Calu3 (cell line): ENCODE measurements at regions not wholly inside any gene's neighbourhood (a gene's known extent, or its start where the extent isn't known, plus 50 kb on each side); places are given as distances from the start of the nearest gene placed in this dataset.
A peak's percentile ranks its signal among the peaks of the same experiment; 100 is the strongest.

Source experiments
- BruUV-seq: library from RNA; stranded (reverse); fragments of 400-500 nt; replicated peaks from 2 replicates; lab custom pipeline; 2021; lab: Mats Ljungman, UMichigan
- CTCF ChIA-PET: fragments of 300-600 bp; sonication (Branson Sonifier 250); formaldehyde crosslinking; loops from one replicate; lab custom pipeline; 2022; ENCODE audit warnings: antibody characterized with exemption; lab: Charles Lee
- DNase-seq: peaks from one replicate; pipeline ENCODE4 v3.0.0; 2022
- H3K27ac Mint-ChIP-seq: one replicate; pipeline ENCODE4 v1.8.0; 2022; ENCODE audit warnings: mixed read lengths; ENCODE audit not compliant: unreplicated experiment
- H3K27me3 Mint-ChIP-seq: one replicate; pipeline ENCODE4 v1.8.0; 2022; ENCODE audit warnings: mixed read lengths; ENCODE audit not compliant: unreplicated experiment
- H3K36me3 Mint-ChIP-seq: one replicate; pipeline ENCODE4 v1.8.0; 2022; ENCODE audit warnings: mild to moderate bottlenecking, moderate library complexity, mixed read lengths; ENCODE audit not compliant: insufficient read depth, unreplicated experiment
- H3K4me1 Mint-ChIP-seq: one replicate; pipeline ENCODE4 v1.8.0; 2022; ENCODE audit warnings: mild to moderate bottlenecking, low read depth, mixed read lengths; ENCODE audit not compliant: unreplicated experiment
- H3K4me3 Mint-ChIP-seq: one replicate; pipeline ENCODE4 v1.8.0; 2022; ENCODE audit warnings: mild to moderate bottlenecking, low read depth, moderate library complexity, mixed read lengths; ENCODE audit not compliant: unreplicated experiment
- H3K9me3 Mint-ChIP-seq: one replicate; pipeline ENCODE4 v1.8.0; 2022; ENCODE audit warnings: low read depth, mixed read lengths; ENCODE audit not compliant: unreplicated experiment
- intact Hi-C: fragments of 100-400 bp; cut with micrococcal nuclease; formaldehyde crosslinking; loops from one replicate; pipeline ENCODE4 v1.10.0; 2022; ENCODE audit not compliant: unreplicated experiment
- TF ChIP-seq, protein P1 (sequence below): fragments of 200-600 bp; IDR thresholded peaks from one replicate; pipeline ENCODE4 v1.8.0; 2022; ENCODE audit warnings: antibody characterized with exemption; ENCODE audit not compliant: unreplicated experiment

DNA sequence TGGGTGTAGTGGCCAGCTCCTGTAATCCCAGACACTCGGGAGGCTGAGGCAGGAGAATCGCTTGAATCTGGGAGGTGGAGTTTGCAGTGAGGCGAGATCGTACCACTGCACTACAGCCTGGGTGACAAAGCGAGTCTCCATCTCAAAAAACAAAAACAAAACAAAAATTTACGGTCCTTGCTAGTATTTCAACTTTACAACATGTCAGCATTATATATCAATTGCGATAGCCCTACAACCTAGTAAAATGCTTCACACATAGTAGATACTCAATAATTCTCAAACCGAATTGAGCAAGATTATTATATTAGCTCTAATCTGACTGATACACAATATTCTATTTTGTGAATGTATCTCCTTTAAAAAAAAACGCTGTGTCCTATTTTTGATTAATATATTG lies 1411.0 kb upstream of the WWC1 start:
- Mint-ChIP-seq H3K36me3 (no peaks in the 10 kb centered on the region), H3K4me1 (peaks cover 27% of the 10 kb centered on the region), H3K27me3 (no peaks in the 10 kb centered on the region), H3K4me3 (no peak overlapping the region), H3K27ac (no peak overlapping the region), H3K9me3 (peaks cover 5% of the 10 kb centered on the region)
- BruUV-seq: no TSS peak
- no peak for DNase-seq
- TF ChIP-seq, protein P1, sequence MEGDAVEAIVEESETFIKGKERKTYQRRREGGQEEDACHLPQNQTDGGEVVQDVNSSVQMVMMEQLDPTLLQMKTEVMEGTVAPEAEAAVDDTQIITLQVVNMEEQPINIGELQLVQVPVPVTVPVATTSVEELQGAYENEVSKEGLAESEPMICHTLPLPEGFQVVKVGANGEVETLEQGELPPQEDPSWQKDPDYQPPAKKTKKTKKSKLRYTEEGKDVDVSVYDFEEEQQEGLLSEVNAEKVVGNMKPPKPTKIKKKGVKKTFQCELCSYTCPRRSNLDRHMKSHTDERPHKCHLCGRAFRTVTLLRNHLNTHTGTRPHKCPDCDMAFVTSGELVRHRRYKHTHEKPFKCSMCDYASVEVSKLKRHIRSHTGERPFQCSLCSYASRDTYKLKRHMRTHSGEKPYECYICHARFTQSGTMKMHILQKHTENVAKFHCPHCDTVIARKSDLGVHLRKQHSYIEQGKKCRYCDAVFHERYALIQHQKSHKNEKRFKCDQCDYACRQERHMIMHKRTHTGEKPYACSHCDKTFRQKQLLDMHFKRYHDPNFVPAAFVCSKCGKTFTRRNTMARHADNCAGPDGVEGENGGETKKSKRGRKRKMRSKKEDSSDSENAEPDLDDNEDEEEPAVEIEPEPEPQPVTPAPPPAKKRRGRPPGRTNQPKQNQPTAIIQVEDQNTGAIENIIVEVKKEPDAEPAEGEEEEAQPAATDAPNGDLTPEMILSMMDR: no peak
- intact Hi-C loops: no loop called here
- CTCF ChIA-PET: interaction anchor here (1.0 kb wide), 1 partner anchor 11 kb away, joined by 3 read pairs; no protein-coding TSS in a partner anchor

DNA sequence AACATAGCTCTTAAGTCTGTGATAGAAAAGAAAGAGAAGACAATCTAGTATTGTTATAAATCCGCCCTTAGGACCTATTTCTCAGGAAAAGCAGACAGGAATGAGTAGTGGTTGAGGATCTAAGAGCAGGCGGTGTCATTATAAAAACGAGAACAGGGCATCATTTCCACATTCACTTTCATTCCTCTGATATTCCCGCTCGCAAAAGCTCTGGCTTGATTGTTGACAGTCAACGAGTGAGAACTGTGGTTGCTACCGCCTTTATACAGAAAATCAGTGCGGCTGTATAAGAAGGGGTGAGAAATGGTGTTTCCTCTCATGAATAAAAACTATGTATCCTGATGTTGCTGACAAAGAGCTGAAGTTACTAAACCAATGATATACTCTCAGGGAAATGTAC lies 1409.6 kb upstream of the WWC1 start:
- CTCF ChIA-PET: no interaction called here
- Mint-ChIP-seq H3K27me3 (no peaks in the 10 kb centered on the region), H3K36me3 (no peaks in the 10 kb centered on the region), H3K4me1 (peaks cover 27% of the 10 kb centered on the region), H3K9me3 (peaks cover 5% of the 10 kb centered on the region), H3K4me3 (no peak overlapping the region), H3K27ac (peak overlapping the region; percentile 68)
- intact Hi-C loops: no loop called here
- no peak for DNase-seq
- no TSS peak for BruUV-seq
- TF ChIP-seq, protein P1: no peak

DNA sequence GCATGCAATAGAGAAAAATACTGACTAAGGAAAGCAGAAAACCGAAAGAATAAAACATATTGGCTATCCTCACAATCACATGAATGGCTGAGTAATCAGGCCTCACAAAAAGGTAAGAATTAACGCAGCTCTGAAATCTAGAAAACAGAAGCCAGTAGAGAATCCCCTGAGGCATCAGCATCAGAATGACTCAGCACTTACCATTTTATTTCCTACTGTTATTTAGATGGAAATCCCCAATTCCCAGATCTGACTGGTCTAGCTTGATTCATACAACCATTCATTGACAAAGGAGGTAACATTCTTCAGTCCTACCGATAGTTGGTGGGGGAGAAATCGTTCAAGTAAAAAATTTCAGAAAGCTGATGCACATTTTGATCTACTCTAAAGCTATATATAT lies 1408.4 kb upstream of the WWC1 start:
- Mint-ChIP-seq H3K36me3 (no peaks in the 10 kb centered on the region), H3K9me3 (peaks cover 5% of the 10 kb centered on the region), H3K27ac (peak overlapping the region; percentile 68), H3K4me1 (peaks cover 27% of the 10 kb centered on the region), H3K4me3 (no peak overlapping the region), H3K27me3 (no peaks in the 10 kb centered on the region)
- CTCF ChIA-PET: no interaction called here
- peak; percentile 28 for DNase-seq
- no TSS peak for BruUV-seq
- TF ChIP-seq, protein P1: no peak
- intact Hi-C loops: no loop called here

DNA sequence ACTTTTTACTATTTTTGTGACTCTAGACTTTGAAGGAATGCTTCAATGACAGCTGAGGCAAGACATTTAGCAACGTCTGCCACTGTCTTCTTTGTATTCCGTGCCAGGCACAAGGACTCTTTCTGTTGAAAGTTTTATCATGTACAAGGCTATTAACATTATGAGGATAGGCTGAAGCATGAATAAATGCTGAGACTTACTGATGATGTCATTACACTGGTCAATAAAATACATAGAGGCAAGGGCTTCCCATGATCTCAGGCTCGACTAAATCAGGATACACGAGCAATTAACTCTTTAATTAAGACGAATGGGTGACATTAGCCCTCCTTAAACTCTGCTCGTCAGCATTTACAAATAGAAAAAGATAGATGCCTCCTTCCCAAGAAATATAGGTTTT lies 1393.3 kb upstream of the WWC1 start:
- H3K9me3 Mint-ChIP-seq: no peaks in the 10 kb centered on the region
- DNase-seq: no peak
- no peak overlapping the region for H3K4me3 Mint-ChIP-seq
- intact Hi-C loops: no loop called here
- H3K36me3 Mint-ChIP-seq: no peaks in the 10 kb centered on the region
- H3K27me3 Mint-ChIP-seq: no peaks in the 10 kb centered on the region
- peaks cover 12% of the 10 kb centered on the region for H3K4me1 Mint-ChIP-seq
- CTCF ChIA-PET: no interaction called here
- no peak overlapping the region for H3K27ac Mint-ChIP-seq
- no TSS peak for BruUV-seq
- TF ChIP-seq, protein P1: no peak

DNA sequence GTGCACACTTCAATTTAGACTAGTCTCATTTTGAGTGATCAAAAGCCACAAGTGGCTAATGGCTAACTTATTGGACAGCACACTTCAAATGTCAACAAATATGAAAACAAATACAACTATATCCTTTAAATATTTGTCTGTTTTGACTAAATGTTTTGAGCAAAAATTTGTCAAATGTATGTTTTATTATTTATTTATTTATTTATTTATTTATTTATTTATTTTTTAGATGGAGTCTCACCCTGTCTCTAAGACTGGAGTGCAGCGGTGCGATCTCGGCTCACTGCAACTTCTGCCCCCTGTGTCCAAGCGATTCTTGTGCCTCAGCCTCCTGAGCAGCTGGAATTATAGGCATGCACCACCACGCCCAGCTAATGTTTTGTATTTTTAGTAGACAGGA lies 1392.1 kb upstream of the WWC1 start:
- Mint-ChIP-seq H3K4me3 (no peak overlapping the region), H3K27me3 (no peaks in the 10 kb centered on the region), H3K27ac (no peak overlapping the region), H3K9me3 (no peaks in the 10 kb centered on the region), H3K4me1 (peaks cover 12% of the 10 kb centered on the region), H3K36me3 (no peaks in the 10 kb centered on the region)
- CTCF ChIA-PET: no interaction called here
- TF ChIP-seq, protein P1: no peak
- intact Hi-C loops: no loop called here
- DNase-seq: no peak
- BruUV-seq: no TSS peak
